ENCODE measurements at regions not wholly inside any gene's neighbourhood (a gene's known extent, or its start where the extent isn't known, plus 50 kb on each side); places are given as distances from the start of the nearest gene placed in this dataset.

DNA sequence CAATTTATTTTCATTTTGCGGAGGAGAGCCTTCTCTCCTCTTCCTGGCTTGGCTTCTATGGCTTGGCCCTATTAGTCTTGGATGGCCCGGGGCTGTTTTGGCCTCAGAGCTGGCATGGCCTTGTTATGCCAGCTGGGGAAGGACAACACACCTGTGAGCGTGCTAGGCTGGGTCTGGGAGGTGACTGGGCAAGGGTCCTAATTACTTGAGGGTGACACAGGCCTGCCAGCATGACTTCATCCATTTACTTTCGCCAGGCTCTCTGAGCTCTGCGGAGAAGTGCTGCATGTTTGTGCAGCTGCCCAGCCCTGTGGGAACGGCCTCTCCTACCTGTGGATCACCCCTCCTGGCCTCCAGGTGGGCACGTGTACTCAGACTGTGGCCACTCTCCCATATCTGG, 153.6 kb downstream of the SNX19 start:
- TF ChIP-seq TAF1 (IDR thresholded peaks at IDR 0.05; ENCODE audit: borderline replicate concordance, insufficient read depth, low read length) (no peak), SIN3A (IDR thresholded peaks at IDR 0.05; ENCODE audit: borderline replicate concordance, insufficient read depth, low read length) (no peak), FOXP2 (optimal IDR thresholded peaks at IDR 0.05; ENCODE audit: borderline replicate concordance, extremely low read depth, extremely low read length, insufficient read depth) (no peak)

DNA sequence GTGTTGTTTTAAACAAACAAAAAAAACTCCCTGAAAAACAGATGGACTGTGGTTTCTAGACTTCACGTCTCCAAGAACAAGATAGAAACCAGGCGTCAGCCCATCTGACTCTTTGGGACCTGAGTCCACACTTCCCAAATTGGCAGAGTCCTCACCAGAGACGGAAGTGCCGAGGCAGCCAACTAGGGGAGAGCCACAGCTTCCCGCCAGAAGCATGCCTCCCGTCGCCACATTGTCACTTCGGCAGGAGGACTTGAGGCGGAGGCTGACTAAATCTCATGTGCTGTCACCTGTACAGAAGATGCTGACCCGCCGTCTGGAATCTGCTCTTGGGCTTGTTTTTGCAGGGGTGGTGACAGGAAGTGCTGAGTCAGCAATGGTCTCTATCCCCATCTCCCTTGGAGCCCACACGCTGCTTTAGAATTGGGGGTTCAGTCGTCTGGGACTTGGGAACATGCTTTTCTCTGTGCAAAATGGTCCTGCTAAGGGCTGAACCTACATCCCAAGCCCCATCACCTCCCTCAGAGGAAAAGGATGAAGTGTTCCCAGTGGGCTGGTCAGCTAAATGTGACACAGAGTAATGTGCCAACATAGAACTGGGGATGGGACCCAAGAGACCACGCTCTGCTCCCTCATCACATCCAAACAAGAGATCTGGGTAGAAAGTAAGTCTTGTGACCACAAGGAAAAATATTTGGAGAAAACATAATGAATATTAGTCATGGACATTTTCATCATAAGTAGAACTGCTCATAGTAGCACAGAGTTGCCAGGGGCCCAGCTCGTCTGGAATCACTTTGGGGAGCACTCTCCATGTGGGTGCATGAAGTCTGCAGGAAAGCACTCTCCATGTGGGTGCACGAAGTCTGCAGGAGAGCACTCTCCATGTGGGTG, 152.9 kb downstream of the SNX19 start:
- TF ChIP-seq REST (IDR thresholded peaks at IDR 0.05; ENCODE audit: insufficient read depth in 1 of 2, low read depth in 2 of 2, low read length in 2 of 2), result no peak
- TF ChIP-seq POLR2AphosphoS5 (IDR thresholded peaks at IDR 0.05; ENCODE audit: low read depth, low read length), result no peak
- TF ChIP-seq SIN3A (IDR thresholded peaks at IDR 0.05; ENCODE audit: borderline replicate concordance, insufficient read depth, low read length), result no peak
- TF ChIP-seq TAF1 (IDR thresholded peaks at IDR 0.05; ENCODE audit: borderline replicate concordance, insufficient read depth, low read length), result no peak
- no peak for TF ChIP-seq FOXP2 (optimal IDR thresholded peaks at IDR 0.05; ENCODE audit: borderline replicate concordance, extremely low read depth, extremely low read length, insufficient read depth)

GRCh38 chr11:130765406-130765805, 150.9 kb downstream of the SNX19 start:
- TF ChIP-seq SIN3A (IDR thresholded peaks at IDR 0.05; ENCODE audit: borderline replicate concordance, insufficient read depth, low read length) (no peak), REST (IDR thresholded peaks at IDR 0.05; ENCODE audit: insufficient read depth in 1 of 2, low read depth in 2 of 2, low read length in 2 of 2) (no peak), POLR2AphosphoS5 (IDR thresholded peaks at IDR 0.05; ENCODE audit: low read depth, low read length) (no peak)

GRCh38 chr11:130765951-130766649, 150.2 kb downstream of the SNX19 start:
- TF ChIP-seq FOXP2 (optimal IDR thresholded peaks at IDR 0.05; ENCODE audit: borderline replicate concordance, extremely low read depth, extremely low read length, insufficient read depth), result no peak
- no peak for TF ChIP-seq POLR2AphosphoS5 (IDR thresholded peaks at IDR 0.05; ENCODE audit: low read depth, low read length)
- TF ChIP-seq SIN3A (IDR thresholded peaks at IDR 0.05; ENCODE audit: borderline replicate concordance, insufficient read depth, low read length), result no peak
- TF ChIP-seq TAF1 (IDR thresholded peaks at IDR 0.05; ENCODE audit: borderline replicate concordance, insufficient read depth, low read length), result no peak
- TF ChIP-seq REST (IDR thresholded peaks at IDR 0.05; ENCODE audit: insufficient read depth in 1 of 2, low read depth in 2 of 2, low read length in 2 of 2), result no peak

- TF ChIP-seq TAF1 (IDR thresholded peaks at IDR 0.05; ENCODE audit: borderline replicate concordance, insufficient read depth, low read length), result no peak
- TF ChIP-seq POLR2AphosphoS5 (IDR thresholded peaks at IDR 0.05; ENCODE audit: low read depth, low read length), result no peak
- TF ChIP-seq SIN3A (IDR thresholded peaks at IDR 0.05; ENCODE audit: borderline replicate concordance, insufficient read depth, low read length), result no peak
- TF ChIP-seq REST (IDR thresholded peaks at IDR 0.05; ENCODE audit: insufficient read depth in 1 of 2, low read depth in 2 of 2, low read length in 2 of 2), result no peak
- no peak for TF ChIP-seq FOXP2 (optimal IDR thresholded peaks at IDR 0.05; ENCODE audit: borderline replicate concordance, extremely low read depth, extremely low read length, insufficient read depth)
Observed at GRCh38 chr11:130766650-130767565, 149.4 kb downstream of the SNX19 start.

Measured in PFSK-1 (cell line).